ENCODE measurements at regions not wholly inside any gene's neighbourhood (a gene's known extent, or its start where the extent isn't known, plus 50 kb on each side); places are given as distances from the start of the nearest gene placed in this dataset.
"Not testable (repeated sequence)": the region's sequence is repeated elsewhere in the genome, so short reads cannot be mapped to it uniquely, and the experiment has no call there.

DNA sequence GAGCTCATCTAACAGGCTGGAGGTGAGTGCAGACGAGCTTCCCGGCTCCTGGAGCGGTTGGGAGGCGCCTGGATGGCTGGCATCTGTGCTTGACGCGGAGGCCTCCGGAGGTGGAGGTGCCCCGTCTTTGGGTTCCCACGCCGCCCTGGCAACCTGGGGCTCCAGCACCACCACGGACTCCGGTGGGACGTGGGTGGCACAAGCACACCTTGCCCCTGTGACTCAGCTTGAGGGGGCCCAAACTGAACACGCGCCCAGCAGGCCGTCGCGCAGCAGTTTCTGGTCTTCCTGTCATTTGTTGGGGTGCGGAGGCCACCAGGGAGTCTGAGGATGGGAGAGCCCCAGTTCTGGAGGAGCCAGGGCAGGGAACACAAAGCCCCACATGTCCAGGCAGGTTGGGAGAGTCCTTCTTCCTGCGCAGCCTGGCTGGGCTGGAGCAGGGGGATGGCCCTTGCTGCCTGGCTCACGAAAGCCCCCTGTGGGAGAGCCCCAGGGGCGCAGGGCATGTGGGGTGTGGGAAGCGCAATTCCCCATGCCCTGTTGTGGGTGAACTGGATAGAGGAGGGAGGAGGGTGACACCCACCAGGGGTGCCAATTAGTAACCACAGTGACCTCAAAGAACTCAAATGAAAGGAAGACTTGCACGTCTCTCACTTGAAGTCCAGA, 1378.6 kb upstream of the DEFB115 start:
- no peak for DNase-seq (ENCODE audit: low read depth in 2 of 2, low spot score in 1 of 2)

DNA sequence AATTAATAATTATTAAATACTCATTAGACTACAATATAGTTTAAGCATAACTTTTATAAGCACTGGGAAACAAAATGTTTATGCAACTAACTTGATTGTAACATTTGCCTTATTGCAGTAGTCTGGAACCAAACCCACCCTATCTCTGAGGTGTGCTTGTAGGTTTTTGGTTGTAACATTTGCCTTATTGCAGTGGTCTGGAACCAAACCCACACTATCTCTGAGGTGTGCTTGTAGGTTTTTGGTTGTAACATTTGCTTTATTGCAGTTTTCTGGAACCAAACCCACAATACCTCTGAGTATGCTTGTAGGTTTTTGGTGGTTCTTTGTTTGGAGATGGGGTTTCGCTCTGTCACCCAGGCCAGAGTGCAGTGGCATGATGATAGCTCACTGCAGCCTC, 1376.4 kb upstream of the DEFB115 start:
- not testable (repeated sequence) for DNase-seq (ENCODE audit: low read depth in 2 of 2, low spot score in 1 of 2)

DNA sequence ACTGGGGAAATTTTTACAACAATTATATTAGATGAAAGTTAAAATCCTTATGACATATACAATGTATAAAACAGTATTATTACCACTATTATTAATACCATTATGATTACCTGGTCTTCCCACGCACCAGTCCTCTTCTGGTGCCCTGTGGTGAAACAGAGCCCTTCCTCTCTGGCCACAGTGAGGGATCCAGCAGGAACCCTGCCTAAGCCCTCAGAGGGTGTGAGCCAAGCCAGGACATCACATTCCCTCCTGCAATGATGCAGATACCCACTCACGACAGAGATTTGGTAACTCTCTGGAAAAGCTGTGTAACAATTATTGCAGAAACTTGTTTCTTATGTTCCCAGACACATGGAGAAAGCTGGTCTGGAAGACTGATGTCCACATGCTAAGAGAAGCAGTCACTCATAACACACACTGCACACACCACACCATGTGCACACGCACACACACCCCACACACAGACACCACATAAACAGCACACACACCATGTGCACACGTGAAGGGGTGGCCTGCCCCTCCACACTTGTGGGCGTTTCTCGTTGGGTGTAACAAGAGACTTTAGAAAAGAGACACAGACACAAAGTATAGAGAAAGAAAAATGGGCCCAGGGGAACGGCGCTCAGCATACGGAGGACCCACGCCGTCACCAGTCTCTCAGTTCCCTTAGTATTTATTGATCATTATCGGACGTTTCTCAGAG, 1373.8 kb upstream of the DEFB115 start:
- not testable (repeated sequence) for DNase-seq (ENCODE audit: low read depth in 2 of 2, low spot score in 1 of 2)

DNA sequence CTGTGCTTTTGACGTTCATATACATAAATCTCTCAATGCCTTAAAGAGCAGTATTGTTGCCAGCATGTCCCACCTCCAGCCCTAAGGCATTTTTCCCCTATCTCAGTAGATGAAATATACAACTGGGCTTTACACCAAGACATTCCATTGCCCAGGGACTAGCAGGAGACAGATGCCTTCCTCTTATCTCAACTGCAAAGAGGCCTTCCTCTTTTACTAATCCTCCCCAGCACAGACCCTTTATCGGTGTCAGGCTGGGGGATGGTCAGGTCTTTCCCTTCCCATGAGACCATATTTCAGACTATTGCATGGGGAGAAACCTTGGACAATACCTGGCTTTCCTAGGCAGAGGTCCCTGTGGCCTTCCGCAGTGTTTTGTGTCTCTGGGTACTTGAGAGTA, 1373.1 kb upstream of the DEFB115 start:
- DNase-seq (ENCODE audit: low read depth in 2 of 2, low spot score in 1 of 2) = not testable (repeated sequence)

DNA sequence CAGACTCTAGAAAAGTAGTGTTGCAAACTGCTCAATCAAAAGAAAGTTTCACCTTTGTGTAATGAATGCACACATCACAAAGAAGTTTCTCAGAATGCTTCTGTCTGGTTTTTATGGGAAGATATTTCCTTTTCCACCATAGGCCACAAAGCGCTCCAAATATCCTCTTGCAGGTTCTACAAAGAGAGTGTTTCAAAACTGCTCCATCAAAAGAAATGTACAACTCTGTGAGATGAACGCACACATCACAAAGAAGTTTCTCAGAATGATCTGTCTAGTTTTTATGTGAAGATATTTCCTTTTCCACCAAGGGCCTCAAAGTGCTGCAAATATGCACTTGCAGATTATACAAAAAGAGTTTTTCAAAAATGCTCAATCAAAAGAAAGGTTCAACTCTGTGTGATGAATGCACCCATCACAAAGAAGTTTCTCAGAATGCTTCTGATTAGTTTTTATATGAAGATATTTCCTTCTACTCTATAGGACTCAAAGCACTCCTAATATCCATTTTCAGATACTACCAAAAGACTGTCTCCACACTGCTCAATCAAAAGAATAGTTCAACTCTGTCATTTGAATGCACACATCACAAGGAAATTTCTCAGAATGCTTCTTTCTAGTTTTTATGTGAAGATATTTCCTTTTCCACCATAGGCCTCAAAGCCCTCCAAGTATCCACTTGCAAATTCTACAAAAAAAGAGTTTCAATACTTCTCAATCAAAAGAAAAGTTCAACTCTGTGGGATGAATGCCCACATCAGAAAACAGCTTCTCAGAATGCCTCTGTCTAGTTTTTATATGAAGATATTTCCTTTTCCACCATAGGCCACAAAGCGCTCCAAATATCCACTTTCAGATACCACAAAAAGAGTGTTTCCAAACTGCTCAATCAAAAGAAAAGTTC, 1371.9 kb upstream of the DEFB115 start:
- not testable (repeated sequence) for DNase-seq (ENCODE audit: low read depth in 2 of 2, low spot score in 1 of 2)

DNA sequence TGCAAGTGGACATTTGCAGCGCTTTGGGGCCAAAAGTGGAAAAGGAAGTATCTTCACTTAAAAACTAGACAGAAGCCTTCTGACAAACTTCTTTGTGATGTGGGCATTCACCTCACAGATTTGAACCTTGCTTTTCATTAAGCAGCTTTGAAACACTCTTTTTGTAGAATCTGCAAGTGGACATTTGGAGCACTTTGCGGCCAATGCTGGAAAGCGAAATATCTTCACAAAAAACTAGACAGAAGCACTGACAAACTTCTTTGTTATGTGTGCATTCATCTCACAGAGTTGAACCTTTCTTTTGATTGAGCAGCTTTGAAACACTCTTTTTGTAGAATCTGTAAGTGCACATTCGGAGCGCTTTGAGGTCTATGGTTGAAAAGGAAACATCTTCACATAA, 1365.9 kb upstream of the DEFB115 start:
- DNase-seq (ENCODE audit: low read depth in 2 of 2, low spot score in 1 of 2) = not testable (repeated sequence)

Data from stimulated activated CD8-positive, alpha-beta memory T cell treated with anti-CD3 and anti-CD28 coated beads, Interleukin-4, amount 100 ng/mL, for 4 hours (primary cell).